ENCODE measurements at regions not wholly inside any gene's neighbourhood (a gene's known extent, or its start where the extent isn't known, plus 50 kb on each side); places are given as distances from the start of the nearest gene placed in this dataset.

- Histone ChIP-seq H3K27me3 (no peaks in the 10 kb centered on the region), H3K9me3 (no peaks in the 10 kb centered on the region), H3K27ac (replicated peaks in 1 of 4) (no peak overlapping the region), H3K4me3 (no peak overlapping the region), H3K36me3 (no peaks in the 10 kb centered on the region), H3K4me1 (no peaks in the 10 kb centered on the region)
- TF ChIP-seq POLR2A (IDR thresholded peaks at IDR 0.05; ENCODE audit: low read depth) = no peak
- no peak for TF ChIP-seq EP300 (IDR thresholded peaks at IDR 0.05)
- no peak for TF ChIP-seq POLR2AphosphoS5 (IDR thresholded peaks at IDR 0.05)
- 80% methylated on average over 2 of the region's 2 CpGs for WGBS
- intact Hi-C loops (cut with DNase I) = no loop called here
- DNase-seq (ENCODE audit: extremely low spot score) = no peak
These were observed 367.7 kb downstream of the KIF16B start for GRCh38 chr20:16205507-16205906.

DNA sequence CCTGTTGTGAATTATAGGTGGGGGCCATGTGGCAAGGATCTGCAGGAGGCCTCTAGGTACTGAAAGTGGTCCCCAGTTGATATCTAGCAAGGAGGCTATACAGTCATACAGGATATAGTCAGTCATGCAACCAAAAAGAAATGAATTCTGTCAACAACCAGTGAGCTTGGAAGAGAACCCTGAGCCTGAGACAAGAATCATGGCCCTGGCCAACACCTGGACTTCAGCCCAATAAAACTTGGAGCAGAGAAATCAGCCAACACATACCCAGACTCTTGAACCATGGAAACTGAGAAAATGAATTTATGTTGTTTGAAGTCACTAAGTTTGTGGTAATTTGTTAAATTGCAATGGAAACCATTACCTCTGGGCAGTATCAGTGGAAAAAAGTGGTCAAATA, 370.2 kb downstream of the KIF16B start:
- intact Hi-C loops (cut with DNase I) = no loop called here
- Histone ChIP-seq H3K36me3 (no peaks in the 10 kb centered on the region), H3K4me1 (no peaks in the 10 kb centered on the region), H3K27ac (replicated peaks in 1 of 4) (no peak overlapping the region), H3K9me3 (peaks cover 0 to 11% (median 2%) of the 10 kb centered on the region in 4 donors), H3K27me3 (no peaks in the 10 kb centered on the region), H3K4me3 (no peak overlapping the region)
- no peak for TF ChIP-seq POLR2A (IDR thresholded peaks at IDR 0.05; ENCODE audit: low read depth)
- no peak for TF ChIP-seq CTCF (IDR thresholded peaks at IDR 0.05)
- TF ChIP-seq EP300 (IDR thresholded peaks at IDR 0.05) = no peak
- no peak for TF ChIP-seq POLR2AphosphoS5 (IDR thresholded peaks at IDR 0.05)
- DNase-seq (ENCODE audit: extremely low spot score) = no peak

- Histone ChIP-seq H3K4me3 (no peak overlapping the region), H3K27ac (replicated peaks in 1 of 4) (no peak overlapping the region), H3K27me3 (no peaks in the 10 kb centered on the region), H3K36me3 (no peaks in the 10 kb centered on the region), H3K9me3 (peaks cover 0 to 11% (median 2%) of the 10 kb centered on the region in 4 donors), H3K4me1 (no peaks in the 10 kb centered on the region)
- intact Hi-C loops (cut with DNase I) = no loop called here
- 95% methylated on average over 4 of the region's 4 CpGs for WGBS
- no peak for DNase-seq (ENCODE audit: extremely low spot score)
- no peak for TF ChIP-seq POLR2A (IDR thresholded peaks at IDR 0.05; ENCODE audit: low read depth)
- no peak for TF ChIP-seq EP300 (IDR thresholded peaks at IDR 0.05)
These were observed 372.1 kb downstream of the KIF16B start for GRCh38 chr20:16201191-16201590.

- no peak for DNase-seq (ENCODE audit: extremely low spot score)
- TF ChIP-seq POLR2AphosphoS5 (IDR thresholded peaks at IDR 0.05) (no peak), POLR2A (IDR thresholded peaks at IDR 0.05; ENCODE audit: low read depth) (no peak), CTCF (IDR thresholded peaks at IDR 0.05) (no peak), EP300 (IDR thresholded peaks at IDR 0.05) (no peak)
- Histone ChIP-seq H3K4me1 (no peaks in the 10 kb centered on the region), H3K9me3 (peaks cover 0 to 11% (median 2%) of the 10 kb centered on the region in 4 donors), H3K36me3 (no peaks in the 10 kb centered on the region), H3K4me3 (no peak overlapping the region), H3K27me3 (no peaks in the 10 kb centered on the region), H3K27ac (replicated peaks in 1 of 4) (no peak overlapping the region)
- intact Hi-C loops (cut with DNase I) = no loop called here
- WGBS = 71% methylated on average over 2 of the region's 2 CpGs
These were observed 375.6 kb downstream of the KIF16B start for GRCh38 chr20:16197696-16198095.

DNA sequence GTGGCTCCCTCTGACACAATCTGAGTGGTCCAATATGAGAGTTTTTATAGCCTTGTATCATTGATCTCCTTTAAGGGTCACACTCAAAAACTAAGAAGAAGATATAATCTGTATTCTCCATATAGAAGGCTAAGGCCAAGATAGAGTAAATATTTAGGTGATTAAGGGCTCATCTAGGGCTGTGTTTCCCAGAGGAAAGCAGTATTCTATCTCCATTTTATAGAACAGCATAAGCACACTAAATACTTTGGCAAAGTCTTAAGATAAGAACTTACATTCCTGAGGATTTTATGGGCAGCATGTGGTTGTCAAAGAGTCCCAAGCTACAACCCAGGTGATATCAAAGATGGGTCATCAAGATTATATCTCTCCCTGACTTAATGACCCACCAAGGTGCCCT, 377.6 kb downstream of the KIF16B start:
- TF ChIP-seq CTCF (IDR thresholded peaks at IDR 0.05) (no peak), POLR2AphosphoS5 (IDR thresholded peaks at IDR 0.05) (no peak), POLR2A (IDR thresholded peaks at IDR 0.05; ENCODE audit: low read depth) (no peak), EP300 (IDR thresholded peaks at IDR 0.05) (no peak)
- H3K27me3 ChIP-seq = no peaks in the 10 kb centered on the region
- no peaks in the 10 kb centered on the region for H3K36me3 ChIP-seq
- H3K27ac ChIP-seq (replicated peaks in 1 of 4) = no peak overlapping the region
- H3K4me1 ChIP-seq = no peaks in the 10 kb centered on the region
- H3K4me3 ChIP-seq = no peak overlapping the region
- H3K9me3 ChIP-seq = peaks cover 0 to 11% (median 2%) of the 10 kb centered on the region in 4 donors
- DNase-seq (ENCODE audit: extremely low spot score) = no peak
- intact Hi-C loops (cut with DNase I) = no loop called here

DNA sequence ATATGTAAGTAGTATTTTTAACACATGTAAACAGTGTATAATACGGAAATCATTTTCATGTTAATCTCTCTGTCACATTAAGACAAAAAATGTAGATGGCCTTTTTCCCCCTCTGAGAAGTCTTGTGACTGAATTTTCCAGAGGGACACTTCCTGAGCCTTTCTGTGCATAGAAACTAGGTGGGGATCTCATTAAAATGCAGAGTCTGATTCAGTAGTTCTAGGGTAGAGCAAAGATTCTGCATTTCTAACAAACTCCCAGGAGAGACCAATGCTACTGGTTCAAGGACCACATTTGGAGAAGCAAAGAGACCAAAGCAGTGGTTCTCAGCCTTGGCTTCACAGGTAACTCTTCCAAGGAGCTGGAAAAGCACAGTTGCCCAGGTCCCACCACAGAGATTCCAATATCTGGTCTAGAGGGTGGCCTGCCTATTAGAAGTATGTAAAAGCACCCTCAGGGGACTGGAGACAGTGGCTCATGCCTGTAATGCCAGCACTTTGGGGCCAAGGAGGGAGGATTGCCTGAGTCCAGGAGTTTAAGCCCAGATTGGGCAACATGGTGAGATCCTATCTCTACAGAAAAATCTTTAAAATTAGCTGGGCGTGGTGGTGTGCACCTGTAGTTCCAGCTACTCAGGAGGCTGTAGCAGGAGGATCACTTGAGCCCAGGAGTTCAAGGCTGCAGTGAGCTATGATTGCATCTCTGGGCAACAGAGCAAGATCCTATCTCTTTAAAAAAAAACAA, 378.5 kb downstream of the KIF16B start:
- intact Hi-C loops (cut with DNase I) = no loop called here
- TF ChIP-seq POLR2A (IDR thresholded peaks at IDR 0.05; ENCODE audit: low read depth) (no peak), EP300 (IDR thresholded peaks at IDR 0.05) (no peak), CTCF (IDR thresholded peaks at IDR 0.05) (no peak), POLR2AphosphoS5 (IDR thresholded peaks at IDR 0.05) (no peak)
- Histone ChIP-seq H3K4me3 (no peak overlapping the region), H3K9me3 (peaks cover 0 to 9% (median 2%) of the 10 kb centered on the region in 4 donors), H3K27me3 (no peaks in the 10 kb centered on the region), H3K27ac (replicated peaks in 1 of 4) (no peak overlapping the region), H3K4me1 (no peaks in the 10 kb centered on the region), H3K36me3 (no peaks in the 10 kb centered on the region)
- WGBS = 78% methylated on average over 2 of the region's 2 CpGs
- DNase-seq (ENCODE audit: extremely low spot score) = no peak

Data from esophagus muscularis mucosa (tissue), 4 donors.